ENCODE measurements at regions not wholly inside any gene's neighbourhood (a gene's known extent, or its start where the extent isn't known, plus 50 kb on each side); places are given as distances from the start of the nearest gene placed in this dataset.
A peak's percentile ranks its signal among the peaks of the same experiment; 100 is the strongest.
"Not testable (repeated sequence)": the region's sequence is repeated elsewhere in the genome, so short reads cannot be mapped to it uniquely, and the experiment has no call there.

DNA sequence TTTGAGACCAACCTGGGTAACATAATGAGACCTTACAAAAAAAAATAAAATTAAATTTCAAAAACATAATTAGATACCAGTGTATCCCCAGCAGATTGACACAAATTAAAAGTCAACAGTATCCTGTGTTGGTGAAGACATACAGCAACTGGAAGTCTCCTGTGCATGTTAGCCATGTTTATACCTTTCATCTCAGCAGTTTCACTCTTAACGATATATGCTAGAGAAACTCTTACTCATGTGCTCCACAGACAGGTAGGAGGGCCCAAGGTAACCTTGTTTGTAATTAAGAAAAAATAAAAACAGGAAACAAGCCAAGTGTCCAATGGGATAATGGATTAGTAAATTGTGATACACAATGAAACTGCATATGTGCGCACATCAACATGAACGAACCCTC, 50.1 kb upstream of the N4BP3 start:
- TF ChIP-seq, protein P1, sequence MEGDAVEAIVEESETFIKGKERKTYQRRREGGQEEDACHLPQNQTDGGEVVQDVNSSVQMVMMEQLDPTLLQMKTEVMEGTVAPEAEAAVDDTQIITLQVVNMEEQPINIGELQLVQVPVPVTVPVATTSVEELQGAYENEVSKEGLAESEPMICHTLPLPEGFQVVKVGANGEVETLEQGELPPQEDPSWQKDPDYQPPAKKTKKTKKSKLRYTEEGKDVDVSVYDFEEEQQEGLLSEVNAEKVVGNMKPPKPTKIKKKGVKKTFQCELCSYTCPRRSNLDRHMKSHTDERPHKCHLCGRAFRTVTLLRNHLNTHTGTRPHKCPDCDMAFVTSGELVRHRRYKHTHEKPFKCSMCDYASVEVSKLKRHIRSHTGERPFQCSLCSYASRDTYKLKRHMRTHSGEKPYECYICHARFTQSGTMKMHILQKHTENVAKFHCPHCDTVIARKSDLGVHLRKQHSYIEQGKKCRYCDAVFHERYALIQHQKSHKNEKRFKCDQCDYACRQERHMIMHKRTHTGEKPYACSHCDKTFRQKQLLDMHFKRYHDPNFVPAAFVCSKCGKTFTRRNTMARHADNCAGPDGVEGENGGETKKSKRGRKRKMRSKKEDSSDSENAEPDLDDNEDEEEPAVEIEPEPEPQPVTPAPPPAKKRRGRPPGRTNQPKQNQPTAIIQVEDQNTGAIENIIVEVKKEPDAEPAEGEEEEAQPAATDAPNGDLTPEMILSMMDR (IDR thresholded peaks at IDR 0.05): no peak
- H3K4me1 ChIP-seq: no peaks in the 10 kb centered on the region
- no peaks in the 10 kb centered on the region for H3K27me3 ChIP-seq
- no peak overlapping the region for H3K27ac ChIP-seq
- H3K4me3 ChIP-seq: no peak overlapping the region
- intact Hi-C loops (cut with DNase I): no loop called here
- H3K9me3 ChIP-seq: no peaks in the 10 kb centered on the region
- H3K36me3 ChIP-seq: no peaks in the 10 kb centered on the region
- no peak for DNase-seq (ENCODE audit: low spot score in 2 of 2)

GRCh38 chr5:178058321-178059012, 54.9 kb upstream of the N4BP3 start:
- no peak overlapping the region for H3K4me3 ChIP-seq
- peak in 1 of 2 donors; percentile 39 for DNase-seq (ENCODE audit: low spot score in 2 of 2)
- no peaks in the 10 kb centered on the region for H3K9me3 ChIP-seq
- TF ChIP-seq, protein P1 (IDR thresholded peaks at IDR 0.05): no peak
- no peaks in the 10 kb centered on the region for H3K36me3 ChIP-seq
- intact Hi-C loops (cut with DNase I): no loop called here
- H3K27me3 ChIP-seq: no peaks in the 10 kb centered on the region
- H3K27ac ChIP-seq: no peak overlapping the region
- H3K4me1 ChIP-seq: no peaks in the 10 kb centered on the region

GRCh38 chr5:178057839-178058238, 55.5 kb upstream of the N4BP3 start:
- no peaks in the 10 kb centered on the region for H3K27me3 ChIP-seq
- no peaks in the 10 kb centered on the region for H3K9me3 ChIP-seq
- intact Hi-C loops (cut with DNase I): no loop called here
- no peak for DNase-seq (ENCODE audit: low spot score in 2 of 2)
- TF ChIP-seq, protein P1 (IDR thresholded peaks at IDR 0.05): no peak
- H3K36me3 ChIP-seq: no peaks in the 10 kb centered on the region
- no peak overlapping the region for H3K4me3 ChIP-seq
- no peak overlapping the region for H3K27ac ChIP-seq
- no peaks in the 10 kb centered on the region for H3K4me1 ChIP-seq

DNA sequence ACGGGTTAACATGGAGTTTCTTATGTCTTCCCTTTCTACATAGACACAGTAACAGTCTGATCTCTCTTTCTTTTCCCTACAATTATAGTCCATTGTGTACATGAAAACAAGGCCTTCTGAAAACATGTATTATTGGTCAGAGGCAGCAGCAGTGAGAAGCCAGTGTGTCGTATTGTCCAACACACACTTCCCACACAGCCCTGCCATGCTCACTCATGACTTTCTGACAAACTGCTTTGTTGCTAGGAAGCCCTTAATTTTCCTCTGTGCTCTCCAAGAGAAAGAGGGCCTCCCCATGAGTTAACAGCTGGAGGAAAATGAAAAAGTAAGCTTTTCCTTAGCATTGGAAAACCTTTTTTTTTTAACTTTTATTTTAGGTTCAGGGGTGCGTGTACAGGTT, 56.4 kb upstream of the N4BP3 start:
- intact Hi-C loops (cut with DNase I): no loop called here
- H3K4me3 ChIP-seq: no peak overlapping the region
- TF ChIP-seq, protein P1 (IDR thresholded peaks at IDR 0.05): no peak
- DNase-seq (ENCODE audit: low spot score in 2 of 2): no peak
- H3K4me1 ChIP-seq: no peaks in the 10 kb centered on the region
- no peaks in the 10 kb centered on the region for H3K27me3 ChIP-seq
- H3K27ac ChIP-seq: no peak overlapping the region
- no peaks in the 10 kb centered on the region for H3K9me3 ChIP-seq
- H3K36me3 ChIP-seq: no peaks in the 10 kb centered on the region

GRCh38 chr5:178055536-178055935, 57.8 kb upstream of the N4BP3 start:
- H3K9me3 ChIP-seq; H3K4me1 ChIP-seq; H3K27me3 ChIP-seq; H3K36me3 ChIP-seq; H3K4me3 ChIP-seq; DNase-seq (ENCODE audit: low spot score in 2 of 2); intact Hi-C loops (cut with DNase I); H3K27ac ChIP-seq: not testable (repeated sequence)

- H3K27me3 ChIP-seq; H3K27ac ChIP-seq; H3K36me3 ChIP-seq; H3K4me3 ChIP-seq; DNase-seq (ENCODE audit: low spot score in 2 of 2); H3K9me3 ChIP-seq; intact Hi-C loops (cut with DNase I); H3K4me1 ChIP-seq: not testable (repeated sequence)
Measured at GRCh38 chr5:178052062-178052461, 56.0 kb upstream of the PROP1 start.

GRCh38 chr5:178050873-178051272, 54.8 kb upstream of the PROP1 start:
- H3K36me3 ChIP-seq; intact Hi-C loops (cut with DNase I); H3K4me3 ChIP-seq; H3K27ac ChIP-seq; H3K4me1 ChIP-seq; H3K27me3 ChIP-seq; H3K9me3 ChIP-seq; DNase-seq (ENCODE audit: low spot score in 2 of 2): not testable (repeated sequence)

- H3K36me3 ChIP-seq; DNase-seq (ENCODE audit: low spot score in 2 of 2); intact Hi-C loops (cut with DNase I); H3K4me3 ChIP-seq; H3K4me1 ChIP-seq; H3K27me3 ChIP-seq; H3K27ac ChIP-seq; H3K9me3 ChIP-seq: not testable (repeated sequence)
Measured at GRCh38 chr5:178047943-178048342, 51.9 kb upstream of the PROP1 start.

- H3K27me3 ChIP-seq; H3K27ac ChIP-seq; H3K4me1 ChIP-seq; H3K36me3 ChIP-seq; H3K9me3 ChIP-seq; intact Hi-C loops (cut with DNase I); H3K4me3 ChIP-seq; DNase-seq (ENCODE audit: low spot score in 2 of 2): not testable (repeated sequence)
Measured at GRCh38 chr5:178046757-178047399, 50.8 kb upstream of the PROP1 start.

GRCh38 chr5:178045963-178046362, 49.9 kb upstream of the PROP1 start:
- H3K4me1 ChIP-seq: not testable (repeated sequence)

More at GRCh38 chr5:178045963-178046362, 49.9 kb upstream of the PROP1 start:
- H3K27me3 ChIP-seq; H3K4me3 ChIP-seq; H3K27ac ChIP-seq; intact Hi-C loops (cut with DNase I); H3K36me3 ChIP-seq; DNase-seq (ENCODE audit: low spot score in 2 of 2); H3K9me3 ChIP-seq: not testable (repeated sequence)

Measured in ascending aorta (tissue), 2 donors.